ENCODE measurements at regions not wholly inside any gene's neighbourhood (a gene's known extent, or its start where the extent isn't known, plus 50 kb on each side); places are given as distances from the start of the nearest gene placed in this dataset.

GRCh38 chr15:96086164-96086563 lies 244.3 kb upstream of the NR2F2 start:
- no peaks in the 10 kb centered on the region for H3K27me3 ChIP-seq (ENCODE audit: insufficient read depth, poor library complexity, severe bottlenecking)

GRCh38 chr15:96087180-96087884 lies 243.2 kb upstream of the NR2F2 start:
- no peak for DNase-seq (ENCODE audit: low read depth in 1 of 2, low spot score in 1 of 2)
- TF ChIP-seq CTCF (IDR thresholded peaks at IDR 0.05; ENCODE audit: insufficient read depth, low read length) (no peak), POLR2AphosphoS5 (IDR thresholded peaks at IDR 0.05; ENCODE audit: low read depth) (no peak), GABPA (IDR thresholded peaks at IDR 0.05; ENCODE audit: low read depth) (no peak), REST (IDR thresholded peaks at IDR 0.05; ENCODE audit: insufficient replicate concordance, low read depth) (no peak), SPI1 (IDR thresholded peaks at IDR 0.05; ENCODE audit: borderline replicate concordance, low read depth) (no peak)
- H3K27ac ChIP-seq (replicated peaks) = no peak overlapping the region
- H3K4me3 ChIP-seq (replicated peaks; ENCODE audit: insufficient read depth, low read length) = no peak overlapping the region
- no peaks in the 10 kb centered on the region for H3K27me3 ChIP-seq (ENCODE audit: insufficient read depth, poor library complexity, severe bottlenecking)

More at GRCh38 chr15:96086164-96086563, 244.3 kb upstream of the NR2F2 start:
- TF ChIP-seq CTCF (IDR thresholded peaks at IDR 0.05; ENCODE audit: insufficient read depth, low read length) = no peak
- no peak for TF ChIP-seq GABPA (IDR thresholded peaks at IDR 0.05; ENCODE audit: low read depth)
- no peak for TF ChIP-seq SPI1 (IDR thresholded peaks at IDR 0.05; ENCODE audit: borderline replicate concordance, low read depth)
- TF ChIP-seq POLR2AphosphoS5 (IDR thresholded peaks at IDR 0.05; ENCODE audit: low read depth) = no peak
- no peak for TF ChIP-seq REST (IDR thresholded peaks at IDR 0.05; ENCODE audit: insufficient replicate concordance, low read depth)
- DNase-seq (ENCODE audit: low read depth in 1 of 2, low spot score in 1 of 2) = no peak
- Histone ChIP-seq H3K4me3 (replicated peaks; ENCODE audit: insufficient read depth, low read length) (no peak overlapping the region), H3K27ac (replicated peaks) (no peak overlapping the region)

- no peak for DNase-seq (ENCODE audit: low read depth in 1 of 2, low spot score in 1 of 2)
- no peak for TF ChIP-seq GABPA (IDR thresholded peaks at IDR 0.05; ENCODE audit: low read depth)
- TF ChIP-seq SPI1 (IDR thresholded peaks at IDR 0.05; ENCODE audit: borderline replicate concordance, low read depth) = no peak
- no peak for TF ChIP-seq CTCF (IDR thresholded peaks at IDR 0.05; ENCODE audit: insufficient read depth, low read length)
- TF ChIP-seq REST (IDR thresholded peaks at IDR 0.05; ENCODE audit: insufficient replicate concordance, low read depth) = no peak
- no peak for TF ChIP-seq POLR2AphosphoS5 (IDR thresholded peaks at IDR 0.05; ENCODE audit: low read depth)
- H3K4me3 ChIP-seq (replicated peaks; ENCODE audit: insufficient read depth, low read length) = no peak overlapping the region
- H3K27ac ChIP-seq (replicated peaks) = no peak overlapping the region
- H3K27me3 ChIP-seq (ENCODE audit: insufficient read depth, poor library complexity, severe bottlenecking) = no peaks in the 10 kb centered on the region
These were observed 241.8 kb upstream of the NR2F2 start for GRCh38 chr15:96088650-96089049.
